ENCODE measurements at regions not wholly inside any gene's neighbourhood (a gene's known extent, or its start where the extent isn't known, plus 50 kb on each side); places are given as distances from the start of the nearest gene placed in this dataset.

- no peaks in the 10 kb centered on the region for H3K9me3 ChIP-seq (ENCODE audit: control insufficient read depth, insufficient read depth, low read length)
- H3K79me2 ChIP-seq (ENCODE audit: control insufficient read depth, low read length) = no peaks in the 10 kb centered on the region
- no peaks in the 10 kb centered on the region for H3K27me3 ChIP-seq (ENCODE audit: control insufficient read depth, low read length)
- no peak overlapping the region for H3K4me2 ChIP-seq (ENCODE audit: low read length)
- no peaks in the 10 kb centered on the region for H3F3A ChIP-seq (ENCODE audit: control insufficient read depth, insufficient read depth)
- no peaks in the 10 kb centered on the region for H3K9me2 ChIP-seq (replicated peaks; ENCODE audit: control insufficient read depth, low read length)
- H4K20me1 ChIP-seq (ENCODE audit: control insufficient read depth, insufficient read depth, low read depth, low read length) = no peaks in the 10 kb centered on the region
- H3K4me1 ChIP-seq (ENCODE audit: control insufficient read depth, low read length) = no peaks in the 10 kb centered on the region
- H3K4me3 ChIP-seq (ENCODE audit: low read length) = no peak overlapping the region
- no peaks in the 10 kb centered on the region for H3K36me3 ChIP-seq (ENCODE audit: control insufficient read depth, low read length)
- TF ChIP-seq CTCF (IDR thresholded peaks at IDR 0.05; ENCODE audit: low read depth, low read length, poor library complexity, severe bottlenecking) (no peak), EZH2phosphoT487 (IDR thresholded peaks at IDR 0.05; ENCODE audit: borderline replicate concordance, low read length) (no peak)
- H3K27ac ChIP-seq (ENCODE audit: low read depth, low read length) = no peak overlapping the region
These were observed 470.5 kb upstream of the FAM98A start for GRCh38 chr2:34069604-34070003.

- Histone ChIP-seq H3K27me3 (ENCODE audit: control insufficient read depth, low read length) (no peaks in the 10 kb centered on the region), H3K9me2 (replicated peaks; ENCODE audit: control insufficient read depth, low read length) (no peaks in the 10 kb centered on the region), H3K4me2 (ENCODE audit: low read length) (no peak overlapping the region), H3F3A (ENCODE audit: control insufficient read depth, insufficient read depth) (no peaks in the 10 kb centered on the region), H3K36me3 (ENCODE audit: control insufficient read depth, low read length) (no peaks in the 10 kb centered on the region), H3K79me2 (ENCODE audit: control insufficient read depth, low read length) (no peaks in the 10 kb centered on the region), H3K4me3 (ENCODE audit: low read length) (no peak overlapping the region), H4K20me1 (ENCODE audit: control insufficient read depth, insufficient read depth, low read depth, low read length) (no peaks in the 10 kb centered on the region), H3K4me1 (ENCODE audit: control insufficient read depth, low read length) (no peaks in the 10 kb centered on the region), H3K27ac (ENCODE audit: low read depth, low read length) (no peak overlapping the region), H3K9me3 (ENCODE audit: control insufficient read depth, insufficient read depth, low read length) (no peaks in the 10 kb centered on the region)
- TF ChIP-seq CTCF (IDR thresholded peaks at IDR 0.05; ENCODE audit: low read depth, low read length, poor library complexity, severe bottlenecking) (no peak), EZH2phosphoT487 (IDR thresholded peaks at IDR 0.05; ENCODE audit: borderline replicate concordance, low read length) (no peak)
These were observed 451.3 kb upstream of the FAM98A start for GRCh38 chr2:34050413-34050812.

GRCh38 chr2:34045101-34045655 lies 446.1 kb upstream of the FAM98A start:
- Histone ChIP-seq H3K27ac (ENCODE audit: low read depth, low read length) (no peak overlapping the region), H3K4me2 (ENCODE audit: low read length) (no peak overlapping the region), H3K4me1 (ENCODE audit: control insufficient read depth, low read length) (no peaks in the 10 kb centered on the region), H4K20me1 (ENCODE audit: control insufficient read depth, insufficient read depth, low read depth, low read length) (no peaks in the 10 kb centered on the region), H3K9me2 (replicated peaks; ENCODE audit: control insufficient read depth, low read length) (no peaks in the 10 kb centered on the region), H3K79me2 (ENCODE audit: control insufficient read depth, low read length) (no peaks in the 10 kb centered on the region), H3K4me3 (ENCODE audit: low read length) (no peak overlapping the region), H3K36me3 (ENCODE audit: control insufficient read depth, low read length) (no peaks in the 10 kb centered on the region), H3F3A (ENCODE audit: control insufficient read depth, insufficient read depth) (no peaks in the 10 kb centered on the region), H3K9me3 (ENCODE audit: control insufficient read depth, insufficient read depth, low read length) (no peaks in the 10 kb centered on the region), H3K27me3 (ENCODE audit: control insufficient read depth, low read length) (no peaks in the 10 kb centered on the region)
- no peak for TF ChIP-seq EZH2phosphoT487 (IDR thresholded peaks at IDR 0.05; ENCODE audit: borderline replicate concordance, low read length)
- TF ChIP-seq CTCF (IDR thresholded peaks at IDR 0.05; ENCODE audit: low read depth, low read length, poor library complexity, severe bottlenecking) = no peak
